ENCODE measurements at regions not wholly inside any gene's neighbourhood (a gene's known extent, or its start where the extent isn't known, plus 50 kb on each side); places are given as distances from the start of the nearest gene placed in this dataset.

- Histone ChIP-seq H3K4me3 (no peak overlapping the region), H3K9me3 (peaks cover 0 to 6% (median 0%) of the 10 kb centered on the region in 3 donors), H3K36me3 (no peaks in the 10 kb centered on the region), H3K27ac (no peak overlapping the region), H3K27me3 (no peaks in the 10 kb centered on the region), H3K4me1 (no peaks in the 10 kb centered on the region)
- TF ChIP-seq, protein P1, sequence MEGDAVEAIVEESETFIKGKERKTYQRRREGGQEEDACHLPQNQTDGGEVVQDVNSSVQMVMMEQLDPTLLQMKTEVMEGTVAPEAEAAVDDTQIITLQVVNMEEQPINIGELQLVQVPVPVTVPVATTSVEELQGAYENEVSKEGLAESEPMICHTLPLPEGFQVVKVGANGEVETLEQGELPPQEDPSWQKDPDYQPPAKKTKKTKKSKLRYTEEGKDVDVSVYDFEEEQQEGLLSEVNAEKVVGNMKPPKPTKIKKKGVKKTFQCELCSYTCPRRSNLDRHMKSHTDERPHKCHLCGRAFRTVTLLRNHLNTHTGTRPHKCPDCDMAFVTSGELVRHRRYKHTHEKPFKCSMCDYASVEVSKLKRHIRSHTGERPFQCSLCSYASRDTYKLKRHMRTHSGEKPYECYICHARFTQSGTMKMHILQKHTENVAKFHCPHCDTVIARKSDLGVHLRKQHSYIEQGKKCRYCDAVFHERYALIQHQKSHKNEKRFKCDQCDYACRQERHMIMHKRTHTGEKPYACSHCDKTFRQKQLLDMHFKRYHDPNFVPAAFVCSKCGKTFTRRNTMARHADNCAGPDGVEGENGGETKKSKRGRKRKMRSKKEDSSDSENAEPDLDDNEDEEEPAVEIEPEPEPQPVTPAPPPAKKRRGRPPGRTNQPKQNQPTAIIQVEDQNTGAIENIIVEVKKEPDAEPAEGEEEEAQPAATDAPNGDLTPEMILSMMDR (IDR thresholded peaks at IDR 0.05), result no peak
- intact Hi-C loops (cut with DNase I; ENCODE audit: low total_unique reads), result no loop called here
- no peak for DNase-seq
Measured at GRCh38 chr6:113147544-113147943, 709.6 kb upstream of the MARCKS start.

- Histone ChIP-seq H3K4me1 (no peaks in the 10 kb centered on the region), H3K4me3 (no peak overlapping the region), H3K27me3 (no peaks in the 10 kb centered on the region), H3K9me3 (peaks cover 0 to 6% (median 0%) of the 10 kb centered on the region in 3 donors), H3K36me3 (no peaks in the 10 kb centered on the region), H3K27ac (no peak overlapping the region)
- DNase-seq, result no peak
- intact Hi-C loops (cut with DNase I; ENCODE audit: low total_unique reads), result no loop called here
- TF ChIP-seq, protein P1 (IDR thresholded peaks at IDR 0.05), result no peak
Measured at GRCh38 chr6:113148566-113148965, 708.6 kb upstream of the MARCKS start.

GRCh38 chr6:113149511-113149910 lies 707.6 kb upstream of the MARCKS start:
- TF ChIP-seq, protein P1 (IDR thresholded peaks at IDR 0.05), result no peak

DNA sequence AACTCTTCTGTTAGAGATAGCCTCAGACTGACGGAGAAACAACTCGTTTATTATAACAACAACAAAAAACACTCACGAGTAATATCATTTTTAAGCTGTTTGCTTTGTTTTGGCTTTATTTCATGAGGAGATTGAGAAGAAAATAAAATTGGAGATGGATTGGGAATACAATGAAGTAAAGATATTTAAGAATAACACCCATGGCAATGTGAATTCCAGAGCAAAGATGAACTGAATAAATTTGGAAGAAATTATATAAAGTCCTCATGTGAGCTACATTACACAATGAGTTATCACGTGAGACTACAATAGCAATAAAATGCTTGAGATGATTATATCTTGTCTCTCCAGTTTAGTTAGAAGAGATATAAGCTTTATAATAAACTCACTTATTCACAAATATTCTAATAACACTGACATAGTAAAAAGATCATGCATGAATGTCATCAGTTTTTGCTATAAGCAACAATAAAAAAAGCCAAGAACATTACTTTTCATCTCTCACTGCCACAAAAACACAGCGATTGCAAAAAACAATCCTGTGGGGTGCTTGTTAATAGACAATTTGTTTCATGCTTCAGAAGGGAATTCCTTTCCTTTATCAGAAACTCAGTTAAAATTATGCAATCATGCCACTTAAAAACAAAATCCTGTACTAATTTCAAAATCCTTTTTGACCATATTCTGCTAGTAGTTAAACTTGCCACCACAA lies 696.7 kb upstream of the MARCKS start:
- TF ChIP-seq, protein P1 (IDR thresholded peaks at IDR 0.05), result no peak
- intact Hi-C loops (cut with DNase I; ENCODE audit: low total_unique reads), result no loop called here
- Histone ChIP-seq H3K4me1 (no peaks in the 10 kb centered on the region), H3K9me3 (no peaks in the 10 kb centered on the region), H3K27ac (no peak overlapping the region), H3K36me3 (no peaks in the 10 kb centered on the region), H3K4me3 (no peak overlapping the region), H3K27me3 (no peaks in the 10 kb centered on the region)
- DNase-seq, result no peak

More at GRCh38 chr6:113149511-113149910, 707.6 kb upstream of the MARCKS start:
- no peak for DNase-seq
- intact Hi-C loops (cut with DNase I; ENCODE audit: low total_unique reads), result no loop called here
- H3K36me3 ChIP-seq, result no peaks in the 10 kb centered on the region
- no peak overlapping the region for H3K4me3 ChIP-seq
- H3K9me3 ChIP-seq, result peaks cover 0 to 6% (median 0%) of the 10 kb centered on the region in 3 donors
- no peaks in the 10 kb centered on the region for H3K27me3 ChIP-seq
- no peak overlapping the region for H3K27ac ChIP-seq
- H3K4me1 ChIP-seq, result no peaks in the 10 kb centered on the region

DNA sequence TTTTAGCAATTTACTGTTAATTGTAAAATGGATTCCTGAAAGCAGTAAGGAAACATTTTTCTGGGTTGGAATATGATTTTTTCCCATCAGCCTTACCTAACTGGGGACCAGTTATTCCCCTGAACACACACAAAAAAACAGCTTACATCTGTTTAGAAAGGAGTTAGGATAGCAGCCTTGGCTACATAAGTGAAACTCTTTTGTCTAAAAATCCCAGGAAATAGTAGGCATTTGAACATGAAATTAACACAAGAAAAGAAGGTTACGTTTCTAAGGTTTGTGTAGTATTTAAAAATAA lies 696.2 kb upstream of the MARCKS start:
- Histone ChIP-seq H3K9me3 (no peaks in the 10 kb centered on the region), H3K4me1 (no peaks in the 10 kb centered on the region), H3K4me3 (no peak overlapping the region), H3K27me3 (no peaks in the 10 kb centered on the region), H3K36me3 (no peaks in the 10 kb centered on the region), H3K27ac (no peak overlapping the region)
- TF ChIP-seq, protein P1 (IDR thresholded peaks at IDR 0.05), result no peak
- intact Hi-C loops (cut with DNase I; ENCODE audit: low total_unique reads), result no loop called here
- no peak for DNase-seq

GRCh38 chr6:113162739-113163138 lies 694.4 kb upstream of the MARCKS start:
- Histone ChIP-seq H3K9me3 (no peaks in the 10 kb centered on the region), H3K4me1 (no peaks in the 10 kb centered on the region), H3K27ac (no peak overlapping the region), H3K36me3 (no peaks in the 10 kb centered on the region), H3K27me3 (no peaks in the 10 kb centered on the region), H3K4me3 (no peak overlapping the region)
- TF ChIP-seq, protein P1 (IDR thresholded peaks at IDR 0.05), result no peak
- no peak for DNase-seq
- intact Hi-C loops (cut with DNase I; ENCODE audit: low total_unique reads), result no loop called here

Data from tibial artery (tissue), 4 donors.